ENCODE measurements at regions not wholly inside any gene's neighbourhood (a gene's known extent, or its start where the extent isn't known, plus 50 kb on each side); places are given as distances from the start of the nearest gene placed in this dataset.

DNA sequence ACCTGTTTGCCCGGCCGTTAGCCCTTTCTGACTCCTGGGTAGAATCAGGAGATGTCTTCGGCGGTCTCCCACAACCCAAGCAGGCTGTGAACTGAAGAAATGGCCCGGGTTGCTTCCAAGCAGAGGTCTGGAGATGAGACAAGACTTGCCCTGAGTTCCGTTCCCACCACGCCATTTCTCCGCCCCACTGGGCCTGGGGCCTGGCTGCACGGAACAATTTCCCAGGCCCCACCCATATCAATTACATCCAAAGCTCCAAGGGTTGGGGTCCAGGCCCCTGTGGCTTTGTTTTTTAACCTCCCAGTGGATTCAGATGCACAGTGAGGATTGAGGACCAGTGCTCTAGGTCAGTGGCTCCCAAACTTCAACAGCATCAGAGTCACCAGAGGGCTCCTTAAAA, 214.5 kb upstream of the ARID1B start:
- DNase-seq, result no peak
- TF ChIP-seq, protein P1, sequence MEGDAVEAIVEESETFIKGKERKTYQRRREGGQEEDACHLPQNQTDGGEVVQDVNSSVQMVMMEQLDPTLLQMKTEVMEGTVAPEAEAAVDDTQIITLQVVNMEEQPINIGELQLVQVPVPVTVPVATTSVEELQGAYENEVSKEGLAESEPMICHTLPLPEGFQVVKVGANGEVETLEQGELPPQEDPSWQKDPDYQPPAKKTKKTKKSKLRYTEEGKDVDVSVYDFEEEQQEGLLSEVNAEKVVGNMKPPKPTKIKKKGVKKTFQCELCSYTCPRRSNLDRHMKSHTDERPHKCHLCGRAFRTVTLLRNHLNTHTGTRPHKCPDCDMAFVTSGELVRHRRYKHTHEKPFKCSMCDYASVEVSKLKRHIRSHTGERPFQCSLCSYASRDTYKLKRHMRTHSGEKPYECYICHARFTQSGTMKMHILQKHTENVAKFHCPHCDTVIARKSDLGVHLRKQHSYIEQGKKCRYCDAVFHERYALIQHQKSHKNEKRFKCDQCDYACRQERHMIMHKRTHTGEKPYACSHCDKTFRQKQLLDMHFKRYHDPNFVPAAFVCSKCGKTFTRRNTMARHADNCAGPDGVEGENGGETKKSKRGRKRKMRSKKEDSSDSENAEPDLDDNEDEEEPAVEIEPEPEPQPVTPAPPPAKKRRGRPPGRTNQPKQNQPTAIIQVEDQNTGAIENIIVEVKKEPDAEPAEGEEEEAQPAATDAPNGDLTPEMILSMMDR (IDR thresholded peaks at IDR 0.05), result no peak
- Histone ChIP-seq H3K36me3 (no peaks in the 10 kb centered on the region), H3K9me3 (no peaks in the 10 kb centered on the region), H3K4me1 (ENCODE audit: insufficient read depth) (no peaks in the 10 kb centered on the region), H3K4me3 (no peak overlapping the region), H3K27me3 (no peaks in the 10 kb centered on the region), H3K27ac (no peak overlapping the region)
- 83 to 97% (median 96%) methylated on average over 9 of the region's 9 CpGs for WGBS, 3 donors
- intact Hi-C loops (cut with DNase I), result loop anchor here in 3 of 4 donors (5.0 to 10.0 kb wide), 6 partner anchors 122 to 712 kb away; partner anchors contain the start of gene ARID1B (in 1 of the 3)

DNA sequence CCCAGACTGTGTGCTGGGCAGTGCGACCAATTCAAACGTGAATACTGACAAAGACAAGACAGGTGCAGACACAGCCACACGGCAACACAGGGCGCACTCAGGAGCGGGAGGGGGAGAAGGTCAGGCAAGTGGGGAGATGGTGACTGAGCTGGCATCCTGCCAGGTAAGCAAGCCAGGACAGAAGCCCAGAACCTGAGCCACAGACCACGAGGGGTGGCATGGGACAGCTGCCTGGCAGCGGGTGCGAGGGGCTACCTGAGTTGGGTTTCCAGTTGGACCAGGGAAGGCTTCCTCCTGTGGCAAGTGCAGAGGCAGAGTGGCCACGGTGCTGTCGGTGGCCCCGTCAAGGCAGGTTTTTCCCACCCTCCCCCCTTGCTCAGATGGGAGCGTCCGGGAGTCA, 215.2 kb upstream of the ARID1B start:
- no peaks in the 10 kb centered on the region for H3K9me3 ChIP-seq
- intact Hi-C loops (cut with DNase I), result loop anchor here in 3 of 4 donors (5.0 to 10.0 kb wide), 6 partner anchors 123 to 713 kb away; partner anchors contain the start of gene ARID1B (in 1 of the 3)
- no peak overlapping the region for H3K27ac ChIP-seq
- 74 to 81% (median 81%) methylated on average over 13 of the region's 13 CpGs for WGBS, 3 donors
- H3K27me3 ChIP-seq, result no peaks in the 10 kb centered on the region
- no peaks in the 10 kb centered on the region for H3K36me3 ChIP-seq
- H3K4me1 ChIP-seq (ENCODE audit: insufficient read depth), result no peaks in the 10 kb centered on the region
- H3K4me3 ChIP-seq, result no peak overlapping the region
- TF ChIP-seq POLR2A (IDR thresholded peaks at IDR 0.05), result no peak
- TF ChIP-seq EP300 (IDR thresholded peaks at IDR 0.05), result no peak
- TF ChIP-seq, protein P1 (IDR thresholded peaks at IDR 0.05), result no peak
- no peak for DNase-seq

DNA sequence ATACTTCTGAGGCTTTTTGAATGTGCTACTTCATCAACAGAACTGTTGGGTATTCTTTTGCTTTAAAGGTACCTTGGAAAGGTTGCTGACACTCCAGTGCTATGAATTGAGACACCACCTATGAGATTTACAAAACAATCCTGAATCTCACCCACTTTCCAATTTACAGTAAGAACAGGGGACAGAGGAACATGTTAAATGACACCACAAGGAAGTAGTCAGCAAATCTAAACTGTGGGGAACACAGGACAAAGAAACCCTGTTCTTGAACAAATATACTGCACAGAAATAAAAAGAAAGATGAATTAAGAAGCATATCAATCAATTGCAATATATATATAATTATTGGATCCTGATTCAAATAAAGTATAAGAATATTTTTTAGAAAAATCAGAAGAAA, 216.7 kb upstream of the ARID1B start:
- Histone ChIP-seq H3K27ac (no peak overlapping the region), H3K36me3 (no peaks in the 10 kb centered on the region), H3K27me3 (no peaks in the 10 kb centered on the region), H3K4me1 (ENCODE audit: insufficient read depth) (no peaks in the 10 kb centered on the region), H3K9me3 (no peaks in the 10 kb centered on the region), H3K4me3 (no peak overlapping the region)
- TF ChIP-seq POLR2A (IDR thresholded peaks at IDR 0.05), result no peak
- TF ChIP-seq, protein P1 (IDR thresholded peaks at IDR 0.05), result no peak
- TF ChIP-seq EP300 (IDR thresholded peaks at IDR 0.05), result no peak
- DNase-seq, result no peak
- intact Hi-C loops (cut with DNase I), result loop anchor here in 3 of 4 donors (5.0 to 10.0 kb wide), 6 partner anchors 124 to 714 kb away; partner anchors contain the start of gene ARID1B (in 1 of the 3)

DNA sequence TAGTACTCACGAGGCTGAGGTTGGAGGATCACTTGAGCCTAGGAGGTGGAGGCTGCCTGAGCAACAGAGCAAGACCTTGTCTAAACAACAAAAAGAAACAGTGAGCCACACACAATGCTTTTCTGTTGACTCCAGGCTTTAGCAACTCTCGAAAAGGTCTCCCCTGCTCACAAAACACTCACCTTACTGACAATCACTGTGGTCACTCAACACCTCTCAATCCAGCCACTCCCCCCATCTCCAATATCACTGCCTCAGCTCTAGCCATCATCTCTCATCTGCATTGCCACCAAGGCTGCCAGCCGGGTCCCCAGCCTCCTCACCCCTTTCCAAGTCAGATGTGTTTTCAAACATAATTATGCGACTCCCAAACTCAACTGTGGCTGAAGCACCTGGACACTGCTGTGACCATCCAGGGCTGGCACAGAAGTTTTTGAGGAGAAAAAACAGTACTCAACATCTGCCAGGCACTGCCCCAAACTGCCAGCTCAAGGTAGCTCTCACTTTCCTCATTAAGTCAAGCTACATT, 218.0 kb upstream of the ARID1B start:
- Histone ChIP-seq H3K27ac (no peak overlapping the region), H3K9me3 (no peaks in the 10 kb centered on the region), H3K4me3 (no peak overlapping the region), H3K27me3 (no peaks in the 10 kb centered on the region), H3K36me3 (no peaks in the 10 kb centered on the region), H3K4me1 (ENCODE audit: insufficient read depth) (no peaks in the 10 kb centered on the region)
- TF ChIP-seq EP300 (IDR thresholded peaks at IDR 0.05) (no peak), POLR2A (IDR thresholded peaks at IDR 0.05) (no peak)
- TF ChIP-seq, protein P1 (IDR thresholded peaks at IDR 0.05), result no peak
- intact Hi-C loops (cut with DNase I), result no loop called here
- WGBS, 3 donors, result 85 to 87% (median 85%) methylated on average over 4 of the region's 4 CpGs
- no peak for DNase-seq
